Stimulated activated CD8-positive, alpha-beta memory T cell treated with anti-CD3 and anti-CD28 coated beads, Interleukin-2, amount 100 ng/mL, for 48 hours (primary cell): ENCODE measurements at regions not wholly inside any gene's neighbourhood (a gene's known extent, or its start where the extent isn't known, plus 50 kb on each side); places are given as distances from the start of the nearest gene placed in this dataset.

Experiments
- DNase-seq, 2 donors: peaks; one replicate each; pipeline ENCODE4 v3.0.0-alpha.2; 2020; ENCODE audit warnings: low read depth in 2 of 2

DNA sequence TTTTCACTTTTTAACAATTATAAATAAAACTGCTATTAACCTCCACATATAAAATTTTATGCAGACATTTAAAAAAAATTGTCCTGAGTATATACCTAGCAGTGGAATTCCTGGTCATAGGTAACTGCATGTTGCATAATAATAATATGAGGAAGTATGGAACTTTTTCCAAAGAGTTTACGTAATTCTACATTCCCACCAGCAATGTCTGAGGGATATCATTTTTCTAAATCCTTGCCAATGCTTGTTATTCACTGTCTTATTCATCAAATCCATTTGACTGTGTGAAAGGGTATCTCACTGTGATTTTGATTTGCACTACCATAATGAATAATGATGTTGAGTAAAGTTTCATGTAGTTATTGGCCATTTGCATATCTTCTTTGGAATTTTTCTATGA, 393.8 kb downstream of the LRFN5 start:
- DNase-seq, result no peak

GRCh38 chr14:41993687-41994086, 387.0 kb downstream of the LRFN5 start:
- no peak for DNase-seq

GRCh38 chr14:41986700-41987099, 380.0 kb downstream of the LRFN5 start:
- DNase-seq, result no peak

DNA sequence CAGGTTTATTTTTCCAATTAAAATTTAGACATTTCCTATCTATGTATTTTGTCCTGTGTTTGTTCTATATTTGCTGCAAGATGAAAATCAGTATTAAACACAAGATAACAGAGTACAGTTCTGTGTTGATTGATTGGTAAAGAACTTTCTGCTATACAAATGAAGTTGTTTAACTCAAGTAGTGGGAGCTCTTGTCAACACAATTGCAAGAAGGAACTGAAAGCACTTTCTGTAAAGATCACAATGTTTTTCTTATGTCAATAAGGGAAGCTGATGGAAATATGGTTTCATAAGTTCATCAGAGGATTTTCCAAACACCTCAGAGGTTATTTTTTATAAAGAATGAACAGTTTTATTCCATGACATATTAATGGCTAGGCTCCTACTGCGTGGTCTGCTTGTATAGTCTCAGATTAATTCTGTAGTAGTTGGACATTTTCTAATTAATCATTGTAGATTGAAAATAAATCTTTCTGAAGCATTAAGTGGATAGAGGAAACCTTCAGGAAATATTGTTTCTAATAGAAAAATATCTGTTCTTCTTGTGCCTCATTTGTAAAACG, 379.5 kb downstream of the LRFN5 start:
- no peak for DNase-seq

- no peak for DNase-seq
These were observed 366.5 kb downstream of the LRFN5 start for GRCh38 chr14:41973178-41973577.

DNA sequence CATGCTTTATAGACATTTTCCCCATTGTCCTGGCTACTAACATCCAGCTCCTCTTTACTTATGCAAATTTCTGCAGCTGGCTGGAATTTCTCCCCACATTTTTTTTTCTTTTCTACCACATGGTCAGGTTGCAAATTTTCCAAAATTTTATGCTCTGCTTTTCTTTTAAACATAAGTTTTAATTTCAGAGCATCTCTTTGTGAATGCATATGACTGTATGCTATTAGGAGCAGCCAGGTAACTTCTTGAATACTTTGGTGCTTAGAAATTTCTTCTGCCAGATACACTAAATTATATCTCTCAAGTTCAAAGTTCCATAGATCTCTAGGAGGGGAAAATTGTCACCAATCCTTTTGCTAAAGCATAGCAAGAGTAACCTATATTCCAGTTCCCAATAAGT, 365.9 kb downstream of the LRFN5 start:
- no peak for DNase-seq

DNA sequence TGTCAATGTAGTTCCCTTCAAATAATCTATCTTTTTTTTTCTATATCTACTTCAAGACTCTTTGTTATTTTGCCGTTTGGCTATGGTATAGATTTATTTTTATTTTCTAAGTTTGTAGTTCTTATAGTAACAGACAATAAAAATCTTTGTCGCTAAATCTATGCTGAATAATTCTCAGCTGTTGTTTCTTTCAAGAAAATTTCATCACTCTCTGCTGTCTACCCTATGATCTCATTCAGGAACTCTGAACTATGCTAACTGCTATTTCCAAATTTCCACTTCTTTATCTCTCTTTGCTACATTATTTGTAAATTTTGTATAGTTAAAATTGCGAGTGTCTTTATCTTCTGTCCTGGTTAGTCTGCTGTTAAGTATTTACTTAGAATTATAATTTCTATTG, 353.6 kb downstream of the LRFN5 start:
- no peak for DNase-seq

DNA sequence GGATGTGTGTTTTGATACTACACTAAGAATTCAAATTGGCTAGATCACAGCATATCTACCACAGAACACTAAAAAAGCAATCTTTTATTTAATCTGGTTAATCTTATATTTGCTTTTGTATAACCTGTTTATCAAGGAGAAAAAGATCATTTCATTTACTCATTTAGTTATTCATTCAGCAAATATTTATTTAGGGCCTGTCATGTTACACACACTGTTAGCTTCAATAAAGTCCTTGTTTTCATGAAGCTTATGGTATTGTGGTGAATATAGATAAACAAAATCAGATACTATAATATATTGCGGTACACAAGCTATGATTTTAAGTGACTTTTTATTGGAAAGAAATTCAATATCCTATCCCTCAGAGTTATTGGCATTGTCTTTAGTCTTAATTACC, 350.8 kb downstream of the LRFN5 start:
- DNase-seq, result no peak
